Spleen (tissue), 11 donors: ENCODE measurements at regions not wholly inside any gene's neighbourhood (a gene's known extent, or its start where the extent isn't known, plus 50 kb on each side); places are given as distances from the start of the nearest gene placed in this dataset.

Source experiments
- DNase-seq: peaks from one replicate; pipeline ENCODE4 v3.0.0-alpha.2; 2020
- H3K27ac ChIP-seq, 8 donors: fragments of 200-600 bp; sonication (generic) in 7 of 8; 1 replicate in 4 of 8; 2 replicates in 4 of 8; pipeline versions ENCODE4 v1.5.0 to v1.8.0; 2016 to 2021; ENCODE audit warnings: inconsistent platforms in 4 of 8, mild to moderate bottlenecking in 4 of 8, moderate library complexity in 1 of 8
- H3K27me3 ChIP-seq, 7 donors: fragments of 200-600 bp; sonication (generic) in 6 of 7; replicated peaks in 1 of 7; 1 replicate in 4 of 7; 2 replicates in 3 of 7; pipeline versions ENCODE4 v1.5.0 to v1.8.0; 2016 to 2021; ENCODE audit warnings: inconsistent platforms in 3 of 7, mild to moderate bottlenecking in 1 of 7
- H3K36me3 ChIP-seq, 6 donors: fragments of 200-600 bp; sonication (generic) in 5 of 6; 1 replicate in 4 of 6; 2 replicates in 2 of 6; pipeline versions ENCODE4 v1.5.0 to v1.8.0; 2016 to 2021; ENCODE audit warnings: inconsistent platforms in 2 of 6
- H3K4me1 ChIP-seq, 6 donors: fragments of 200-600 bp; sonication (generic) in 5 of 6; 1 replicate in 3 of 6; 2 replicates in 3 of 6; pipeline versions ENCODE4 v1.5.0 to v1.8.0; 2016 to 2021; ENCODE audit warnings: inconsistent platforms in 3 of 6
- H3K4me3 ChIP-seq, 8 donors: fragments of 200-600 bp; sonication (generic) in 7 of 8; 1 replicate in 4 of 8; 2 replicates in 4 of 8; pipeline versions ENCODE4 v1.5.0 to v1.8.0; 2016 to 2021; ENCODE audit warnings: inconsistent platforms in 4 of 8, mild to moderate bottlenecking in 4 of 8, moderate library complexity in 2 of 8
- H3K9me3 ChIP-seq, 8 donors: fragments of 200-600 bp; sonication (generic) in 7 of 8; 1 replicate in 4 of 8; 2 replicates in 4 of 8; pipeline versions ENCODE4 v1.5.0 to v1.8.0; 2016 to 2021; ENCODE audit warnings: inconsistent platforms in 4 of 8
- CTCF ChIP-seq, 11 experiments: fragments of 200-600 bp in 7 of 11; fragments of 450-650 bp in 4 of 11; sonication (generic) in 4 of 11; IDR thresholded peaks in 8 of 11; conservative IDR thresholded peaks in 3 of 11; 1 replicate in 7 of 11; 2 replicates in 4 of 11; pipeline versions ENCODE4 v1.4.0 to v1.8.0; 2016 to 2021; ENCODE audit warnings: antibody characterized with exemption in 11 of 11, inconsistent platforms in 4 of 11, mild to moderate bottlenecking in 1 of 11
- POLR2A ChIP-seq, 3 donors: fragments of 450-650 bp; IDR thresholded peaks; one replicate each; pipeline ENCODE4 v1.5.1; 2017; ENCODE audit warnings: antibody characterized with exemption in 3 of 3, mild to moderate bottlenecking in 1 of 3
- POLR2AphosphoS5 ChIP-seq, 3 donors: sonication (generic); formaldehyde crosslinking; IDR thresholded peaks; one replicate each; pipeline ENCODE4 v1.5.1; 2017; ENCODE audit warnings: antibody characterized with exemption in 3 of 3
- WGBS, 5 donors: extraction: QIAGEN DNeasy Blood & Tissue Kit in 3 of 5; methylation state at CpG; one replicate each; pipeline versions ENCODE4 v1.1.5 to v1.1.7; 2013 to 2018; 5-methylcytosine and 5-hydroxymethylcytosine counted together
- intact Hi-C: fragments of 100-400 bp; cut with DNase I; formaldehyde crosslinking; loops from one replicate; pipeline ENCODE4 v1.15.0; 2023; ENCODE audit warnings: low total_unique reads
- donor health status: healthy with polysubstance abuse.
- donor health status: DM: no; HTN: no; CAD: no; lungs with moderate emphysema.
- donor health status: DM: no; HTN: no; CAD: no.
- donor health status: Bipolar disorder and iron deficiency.
- donor health status: healthy.
- donor health status: DM: no; HTN: no; CAD: no.
- donor health status: DM: yes; HTN: yes; CAD: no.

- peaks cover 0 to 19% (median 2%) of the 10 kb centered on the region in 6 donors for H3K4me1 ChIP-seq
- DNase-seq: no peak
Measured at GRCh38 chr7:85074-85882, 107.1 kb upstream of the FAM20C start.

GRCh38 chr7:85883-86515 lies 106.4 kb upstream of the FAM20C start:
- H3K4me1 ChIP-seq: peaks cover 0 to 23% (median 3%) of the 10 kb centered on the region in 6 donors
- no peak overlapping the region for H3K27ac ChIP-seq
- DNase-seq: no peak
- H3K9me3 ChIP-seq: no peaks in the 10 kb centered on the region
- WGBS, 5 donors: 69 to 90% (median 77%) methylated on average over 11 of the region's 11 CpGs
- peaks cover 0 to 21% (median 0%) of the 10 kb centered on the region in 7 donors for H3K27me3 ChIP-seq
- no peak for TF ChIP-seq POLR2AphosphoS5 (IDR thresholded peaks at IDR 0.05)
- no peak for TF ChIP-seq CTCF (IDR thresholded peaks at IDR 0.05 in 8 of 11, conservative IDR thresholded peaks at IDR 0.05 in 3 of 11)
- TF ChIP-seq POLR2A (IDR thresholded peaks at IDR 0.05): no peak
- H3K4me3 ChIP-seq: no peak overlapping the region
- no peaks in the 10 kb centered on the region for H3K36me3 ChIP-seq
- intact Hi-C loops: no loop called here

More at GRCh38 chr7:85074-85882, 107.1 kb upstream of the FAM20C start:
- Histone ChIP-seq H3K9me3 (no peaks in the 10 kb centered on the region), H3K27me3 (peaks cover 0 to 21% (median 0%) of the 10 kb centered on the region in 7 donors), H3K4me3 (no peak overlapping the region), H3K36me3 (no peaks in the 10 kb centered on the region), H3K27ac (no peak overlapping the region)
- intact Hi-C loops: no loop called here
- WGBS, 5 donors: 80 to 90% (median 86%) methylated on average over 18 to 19 of the region's 19 CpGs
- no peak for TF ChIP-seq POLR2A (IDR thresholded peaks at IDR 0.05)
- no peak for TF ChIP-seq CTCF (IDR thresholded peaks at IDR 0.05 in 8 of 11, conservative IDR thresholded peaks at IDR 0.05 in 3 of 11)

GRCh38 chr7:86629-87028 lies 105.7 kb upstream of the FAM20C start:
- peaks cover 0 to 22% (median 3%) of the 10 kb centered on the region in 6 donors for H3K4me1 ChIP-seq
- no peak overlapping the region for H3K27ac ChIP-seq
- no peak overlapping the region for H3K4me3 ChIP-seq
- DNase-seq: no peak
- WGBS, 5 donors: 71 to 91% (median 84%) methylated on average over 7 of the region's 7 CpGs
- peaks cover 0 to 21% (median 0%) of the 10 kb centered on the region in 7 donors for H3K27me3 ChIP-seq
- TF ChIP-seq POLR2A (IDR thresholded peaks at IDR 0.05) (no peak), POLR2AphosphoS5 (IDR thresholded peaks at IDR 0.05) (no peak), CTCF (IDR thresholded peaks at IDR 0.05 in 8 of 11, conservative IDR thresholded peaks at IDR 0.05 in 3 of 11) (no peak)
- intact Hi-C loops: no loop called here
- no peaks in the 10 kb centered on the region for H3K9me3 ChIP-seq
- no peaks in the 10 kb centered on the region for H3K36me3 ChIP-seq

- no peak overlapping the region for H3K27ac ChIP-seq
- no peak overlapping the region for H3K4me3 ChIP-seq
- no peak for TF ChIP-seq POLR2AphosphoS5 (IDR thresholded peaks at IDR 0.05)
- no peak for TF ChIP-seq CTCF (IDR thresholded peaks at IDR 0.05 in 8 of 11, conservative IDR thresholded peaks at IDR 0.05 in 3 of 11)
- TF ChIP-seq POLR2A (IDR thresholded peaks at IDR 0.05): no peak
- peaks cover 0 to 19% (median 0%) of the 10 kb centered on the region in 7 donors for H3K27me3 ChIP-seq
- intact Hi-C loops: no loop called here
- 57 to 74% (median 68%) methylated on average over 5 of the region's 5 CpGs for WGBS, 5 donors
- H3K36me3 ChIP-seq: no peaks in the 10 kb centered on the region
- H3K9me3 ChIP-seq: no peaks in the 10 kb centered on the region
- no peak for DNase-seq
- peaks cover 0 to 22% (median 3%) of the 10 kb centered on the region in 6 donors for H3K4me1 ChIP-seq
Measured at GRCh38 chr7:87047-87446, 105.3 kb upstream of the FAM20C start.
